ENCODE measurements at regions not wholly inside any gene's neighbourhood (a gene's known extent, or its start where the extent isn't known, plus 50 kb on each side); places are given as distances from the start of the nearest gene placed in this dataset.

GRCh38 chr3:150135287-150135721 is 164.6 kb upstream of the PFN2 start:
- Histone ChIP-seq H3K79me2 (ENCODE audit: control insufficient read depth, insufficient read depth, low read length) (no peaks in the 10 kb centered on the region), H3K36me3 (ENCODE audit: control insufficient read depth, insufficient read depth, low read length) (no peaks in the 10 kb centered on the region), H3K4me3 (no peak overlapping the region), H3K9ac (ENCODE audit: insufficient read depth in 1 of 2, low read depth in 2 of 2, low read length in 2 of 2) (no peak overlapping the region), H2AFZ (ENCODE audit: low read depth, low read length) (no peak overlapping the region), H3K4me1 (replicated peaks in 1 of 2; ENCODE audit: control insufficient read depth in 2 of 2, insufficient read depth in 2 of 2, low read length in 2 of 2) (no peaks in the 10 kb centered on the region), H3K9me1 (ENCODE audit: control insufficient read depth, insufficient read depth, low read length) (no peaks in the 10 kb centered on the region), H4K20me1 (replicated peaks; ENCODE audit: control insufficient read depth, insufficient read depth, low read length) (no peaks in the 10 kb centered on the region), H3K4me2 (ENCODE audit: insufficient read depth, low read length) (no peak overlapping the region), H3K27me3 (ENCODE audit: control insufficient read depth in 2 of 2, insufficient read depth in 2 of 2, low read length in 2 of 2) (peaks cover 0 to 4% of the 10 kb centered on the region in 2 experiments; a peak in 1 of 5 replicates), H3K27ac (ENCODE audit: extremely low read depth, low read depth, low read length) (no peak overlapping the region), H3K9me3 (replicated peaks; ENCODE audit: control insufficient read depth, insufficient read depth, low read depth, low read length) (no peaks in the 10 kb centered on the region)
- intact Hi-C loops (cut with micrococcal nuclease): no loop called here
- 0% methylated on average over 1 of the region's 1 CpG for WGBS (ENCODE audit: insufficient coverage, low coverage, missing lambda C conversion rate)
- no peak for ATAC-seq
- no peak for FAIRE-seq
- ChIA-PET POLR2A (interaction anchor here (0.9 to 1.2 kb wide), 3 partner anchors 13 to 45 kb away, joined by 3 to 4 read pairs (median 3); no protein-coding TSS in a partner anchor), CTCF (ENCODE audit: low intra/inter-chr PET ratio) (no interaction called here)
- no peak for DNase-seq (ENCODE audit: extremely low read depth in 1 of 4, low spot score in 3 of 4)
- in situ Hi-C loops (cut with MboI): no loop called here
- no TSS peak for BruUV-seq (replicated peaks)
- TF ChIP-seq PHF20 (IDR thresholded peaks at IDR 0.05; ENCODE audit: partially characterized antibody): no peak
- TF ChIP-seq FOXJ2 (tag; IDR thresholded peaks at IDR 0.05): no peak
- no peak for TF ChIP-seq RBM15 (IDR thresholded peaks at IDR 0.05; ENCODE audit: insufficient read depth, low read length)
- no peak for TF ChIP-seq EHMT2 (IDR thresholded peaks at IDR 0.05)
- no peak for TF ChIP-seq ZNF561 (CRISPR knock-in tag; conservative IDR thresholded peaks at IDR 0.05)
- no peak for TF ChIP-seq ETV5 (CRISPR knock-in tag; IDR thresholded peaks at IDR 0.05; ENCODE audit: low read depth)
- TF ChIP-seq ZFP91 (CRISPR knock-in tag; IDR thresholded peaks at IDR 0.05): no peak
- TF ChIP-seq HNRNPK (IDR thresholded peaks at IDR 0.05; ENCODE audit: low read depth, low read length, poor library complexity, severe bottlenecking): no peak
- TF ChIP-seq ARHGAP35 (IDR thresholded peaks at IDR 0.05; ENCODE audit: partially characterized antibody): no peak
- TF ChIP-seq JUN (IDR thresholded peaks at IDR 0.05; ENCODE audit: borderline replicate concordance, low read depth, low read length): no peak
- TF ChIP-seq JUN (CRISPR knock-in tag; IDR thresholded peaks at IDR 0.05; ENCODE audit: borderline replicate concordance): no peak
- TF ChIP-seq ELK3 (CRISPR knock-in tag; IDR thresholded peaks at IDR 0.05): no peak
- no peak for TF ChIP-seq CXXC5 (CRISPR knock-in tag; IDR thresholded peaks at IDR 0.05)
- TF ChIP-seq ZNF146 (CRISPR knock-in tag; IDR thresholded peaks at IDR 0.05; ENCODE audit: unreplicated experiment): no peak
- no peak for TF ChIP-seq NKRF (IDR thresholded peaks at IDR 0.05; ENCODE audit: borderline replicate concordance)
- no peak for TF ChIP-seq CBX3 (IDR thresholded peaks at IDR 0.05; ENCODE audit: borderline replicate concordance in 1 of 2, low read length in 2 of 2)
- no peak for TF ChIP-seq YY1 (IDR thresholded peaks at IDR 0.05; ENCODE audit: borderline replicate concordance in 1 of 3, control insufficient read depth in 1 of 3, extremely low read depth in 1 of 3, insufficient read depth in 3 of 3, insufficient read length in 1 of 3, insufficient replicate concordance in 2 of 3, low read depth in 1 of 3, low read length in 2 of 3)
